Sigmoid colon (tissue), 3 donors: ENCODE measurements at regions not wholly inside any gene's neighbourhood (a gene's known extent, or its start where the extent isn't known, plus 50 kb on each side); places are given as distances from the start of the nearest gene placed in this dataset.

Experiments used
- CTCF ChIP-seq, 4 experiments: fragments of 450-650 bp in 3 of 4; fragments of 200-600 bp in 1 of 4; IDR thresholded peaks; one replicate each; pipeline ENCODE4 v1.5.1; 2016 to 2019; ENCODE audit warnings: antibody characterized with exemption in 4 of 4, mild to moderate bottlenecking in 3 of 4, moderate library complexity in 2 of 4
- POLR2A ChIP-seq, 2 donors: fragments of 450-650 bp; IDR thresholded peaks; one replicate each; pipeline ENCODE4 v1.6.1; 2016; ENCODE audit warnings: antibody characterized with exemption in 2 of 2, mild to moderate bottlenecking in 2 of 2, moderate library complexity in 2 of 2

GRCh38 chr18:27653247-27653646 is 468.1 kb upstream of the CHST9 start:
- TF ChIP-seq CTCF (IDR thresholded peaks at IDR 0.05) = no peak
- no peak for TF ChIP-seq POLR2A (IDR thresholded peaks at IDR 0.05)
